ENCODE measurements at regions not wholly inside any gene's neighbourhood (a gene's known extent, or its start where the extent isn't known, plus 50 kb on each side); places are given as distances from the start of the nearest gene placed in this dataset.

- intact Hi-C loops (cut with micrococcal nuclease) (loop anchor here (1.0 to 10.0 kb wide), 4 partner anchors 347 to 1488 kb away; partner anchors contain the start of gene LINGO2), dilution Hi-C loops (cut with MboI; ENCODE audit: extremely low pct_ligation_motif_present, low sequenced_read_pairs) (no loop called here)
- Histone ChIP-seq H3K4me3 (replicated peaks in 1 of 3; ENCODE audit: insufficient read depth in 1 of 3, low read depth in 1 of 3, low read length in 3 of 3) (no peak overlapping the region), H3K4me1 (ENCODE audit: control insufficient read depth, extremely low read depth, insufficient read depth, low read length) (no peaks in the 10 kb centered on the region), H3K9me3 (replicated peaks; ENCODE audit: control insufficient read depth, insufficient read depth, low read length) (no peaks in the 10 kb centered on the region), H3K27me3 (ENCODE audit: control insufficient read depth in 2 of 2, insufficient read depth in 2 of 2, low read length in 2 of 2) (no peaks in the 10 kb centered on the region), H4K20me1 (replicated peaks; ENCODE audit: control insufficient read depth, extremely low read depth, insufficient read depth, low read length) (no peaks in the 10 kb centered on the region), H3K79me2 (ENCODE audit: control insufficient read depth, insufficient read depth, low read length) (no peaks in the 10 kb centered on the region), H2AFZ (ENCODE audit: low read depth, low read length) (no peak overlapping the region), H3K36me3 (ENCODE audit: control insufficient read depth in 2 of 2, extremely low read depth in 1 of 2, insufficient read depth in 2 of 2, low read length in 2 of 2) (no peaks in the 10 kb centered on the region), H3K27ac (ENCODE audit: insufficient read depth, low read depth, low read length) (no peak overlapping the region), H3K9me1 (replicated peaks; ENCODE audit: control insufficient read depth, extremely low read depth, insufficient read depth, low read length) (no peaks in the 10 kb centered on the region), H3K9ac (replicated peaks; ENCODE audit: extremely low read depth, insufficient read depth, low read length) (no peak overlapping the region), H3K4me2 (ENCODE audit: insufficient read depth, low read length) (no peak overlapping the region)
- no TSS peak for BruUV-seq (replicated peaks)
- peak; percentile 93 for FAIRE-seq
- CTCF ChIA-PET: no interaction called here
- TF ChIP-seq GATA2 (IDR thresholded peaks at IDR 0.05; ENCODE audit: insufficient read depth, insufficient read length, low read depth, low read length) (no peak), CTCF (IDR thresholded peaks at IDR 0.05; ENCODE audit: extremely low read depth in 1 of 2, insufficient read depth in 1 of 2, low read depth in 1 of 2, low read length in 2 of 2) (peak; percentile 37 to 68), EZH2 (IDR thresholded peaks at IDR 0.05; ENCODE audit: borderline replicate concordance, low read depth, low read length, severe bottlenecking) (no peak), MYC (IDR thresholded peaks at IDR 0.05; ENCODE audit: low read depth, low read length) (no peak)
- POLR2A ChIA-PET: no interaction called here
- peak; percentile 58 for DNase-seq (ENCODE audit: low read depth, low spot score)
Observed at GRCh38 chr9:27726244-27727081, 153.2 kb upstream of the C9orf72 start.

GRCh38 chr9:27732494-27732893 is 159.2 kb upstream of the C9orf72 start:
- Histone ChIP-seq H4K20me1 (replicated peaks; ENCODE audit: control insufficient read depth, extremely low read depth, insufficient read depth, low read length) (no peaks in the 10 kb centered on the region), H3K36me3 (ENCODE audit: control insufficient read depth in 2 of 2, extremely low read depth in 1 of 2, insufficient read depth in 2 of 2, low read length in 2 of 2) (no peaks in the 10 kb centered on the region), H3K4me1 (ENCODE audit: control insufficient read depth, extremely low read depth, insufficient read depth, low read length) (no peaks in the 10 kb centered on the region), H3K9me3 (replicated peaks; ENCODE audit: control insufficient read depth, insufficient read depth, low read length) (no peaks in the 10 kb centered on the region), H3K9ac (replicated peaks; ENCODE audit: extremely low read depth, insufficient read depth, low read length) (no peak overlapping the region), H3K27ac (ENCODE audit: insufficient read depth, low read depth, low read length) (no peak overlapping the region), H3K4me3 (replicated peaks in 1 of 3; ENCODE audit: insufficient read depth in 1 of 3, low read depth in 1 of 3, low read length in 3 of 3) (no peak overlapping the region), H3K9me1 (replicated peaks; ENCODE audit: control insufficient read depth, extremely low read depth, insufficient read depth, low read length) (no peaks in the 10 kb centered on the region), H2AFZ (ENCODE audit: low read depth, low read length) (no peak overlapping the region), H3K27me3 (ENCODE audit: control insufficient read depth in 2 of 2, insufficient read depth in 2 of 2, low read length in 2 of 2) (no peaks in the 10 kb centered on the region), H3K4me2 (ENCODE audit: insufficient read depth, low read length) (no peak overlapping the region), H3K79me2 (ENCODE audit: control insufficient read depth, insufficient read depth, low read length) (no peaks in the 10 kb centered on the region)
- FAIRE-seq (no peak), DNase-seq (ENCODE audit: low read depth, low spot score) (no peak)
- POLR2A ChIA-PET: no interaction called here
- no TSS peak for BruUV-seq (replicated peaks)
- TF ChIP-seq MAX (IDR thresholded peaks at IDR 0.05; ENCODE audit: insufficient read depth, insufficient read length) (no peak), GATA2 (IDR thresholded peaks at IDR 0.05; ENCODE audit: insufficient read depth, insufficient read length, low read depth, low read length) (no peak), JUN (IDR thresholded peaks at IDR 0.05; ENCODE audit: borderline replicate concordance, insufficient read depth, insufficient read length, low read depth) (no peak)
- dilution Hi-C loops (cut with MboI; ENCODE audit: extremely low pct_ligation_motif_present, low sequenced_read_pairs) (no loop called here), intact Hi-C loops (cut with micrococcal nuclease) (no loop called here)
- CTCF ChIA-PET: no interaction called here
